Transverse colon (tissue), 4 donors: ENCODE measurements at regions not wholly inside any gene's neighbourhood (a gene's known extent, or its start where the extent isn't known, plus 50 kb on each side); places are given as distances from the start of the nearest gene placed in this dataset.
"Not testable (repeated sequence)": the region's sequence is repeated elsewhere in the genome, so short reads cannot be mapped to it uniquely, and the experiment has no call there.

Experiments
- DNase-seq: peaks from one replicate; pipeline ENCODE4 v3.0.0-alpha.2; 2019
- H3K27ac ChIP-seq, 4 donors: fragments of 200-600 bp; sonication (generic); 2 replicates each; pipeline ENCODE4 v1.5.1; 2016 to 2018; ENCODE audit warnings: inconsistent platforms in 4 of 4
- H3K27me3 ChIP-seq: fragments of 200-600 bp; sonication (generic); 2 replicates; pipeline ENCODE4 v1.5.1; 2017; ENCODE audit warnings: inconsistent platforms
- H3K36me3 ChIP-seq, 4 donors: fragments of 200-600 bp; sonication (generic); 2 replicates each; pipeline ENCODE4 v1.5.1; 2017 to 2019; ENCODE audit warnings: inconsistent platforms in 4 of 4
- H3K4me1 ChIP-seq, 4 donors: fragments of 200-600 bp; sonication (generic); 2 replicates each; pipeline ENCODE4 v1.5.1; 2017 to 2020; ENCODE audit warnings: inconsistent platforms in 4 of 4
- H3K4me3 ChIP-seq, 4 donors: fragments of 200-600 bp; sonication (generic); 1 replicate in 1 of 4; 2 replicates in 3 of 4; pipeline versions ENCODE4 v1.5.1 to v1.6.1; 2017 to 2019; ENCODE audit warnings: inconsistent platforms in 4 of 4
- H3K9me3 ChIP-seq, 2 donors: fragments of 200-600 bp; sonication (generic); 2 replicates each; pipeline ENCODE4 v1.5.1; 2017 to 2019; ENCODE audit warnings: inconsistent platforms in 2 of 2
- CTCF ChIP-seq, 5 experiments: fragments of 200-600 bp in 3 of 5; fragments of 450-650 bp in 2 of 5; sonication (generic) in 3 of 5; IDR thresholded peaks; 1 replicate in 2 of 5; 2 replicates in 3 of 5; pipeline ENCODE4 v1.5.1; 2016 to 2017; ENCODE audit warnings: antibody characterized with exemption in 5 of 5, inconsistent platforms in 3 of 5, mild to moderate bottlenecking in 2 of 5, moderate library complexity in 1 of 5
- EP300 ChIP-seq: sonication (generic); formaldehyde crosslinking; IDR thresholded peaks from one replicate; pipeline ENCODE4 v1.6.1; 2017; ENCODE audit warnings: antibody characterized with exemption, low read depth
- POLR2A ChIP-seq: fragments of 450-650 bp; IDR thresholded peaks from one replicate; pipeline ENCODE4 v1.6.1; 2016; ENCODE audit warnings: antibody characterized with exemption, mild to moderate bottlenecking, moderate library complexity
- POLR2AphosphoS5 ChIP-seq, 3 donors: sonication (generic); formaldehyde crosslinking; IDR thresholded peaks; one replicate each; pipeline ENCODE4 v1.6.1; 2016; ENCODE audit warnings: antibody characterized with exemption in 3 of 3
- WGBS, 2 donors: methylation state at CpG; one replicate each; pipeline ENCODE4 v1.1.5; 2018; ENCODE audit warnings: low coverage in 1 of 2; 5-methylcytosine and 5-hydroxymethylcytosine counted together
- in situ Hi-C, 4 donors: fragments of 200-750 bp; cut with MboI; loops; one replicate each; pipeline versions ENCODE4 v1.15.0 to v1.15.1; 2017; ENCODE audit warnings: low sequenced_read_pairs in 3 of 4, low pct_ligation_motif_present in 1 of 4, low pct_unique_long_range_greater_than_20kb in 1 of 4
- intact Hi-C: fragments of 100-400 bp; cut with DNase I; formaldehyde crosslinking; loops from one replicate; pipeline ENCODE4 v1.15.1; 2023; ENCODE audit warnings: low total_unique reads

GRCh38 chr22:25497716-25498115 is 66.8 kb upstream of the GRK3 start:
- Histone ChIP-seq H3K4me1 (no peaks in the 10 kb centered on the region), H3K27ac (no peak overlapping the region), H3K27me3 (no peaks in the 10 kb centered on the region), H3K36me3 (no peaks in the 10 kb centered on the region), H3K9me3 (no peaks in the 10 kb centered on the region), H3K4me3 (no peak overlapping the region)
- no peak for DNase-seq
- in situ Hi-C loops = no loop called here
- TF ChIP-seq POLR2AphosphoS5 (IDR thresholded peaks at IDR 0.05) = no peak
- no peak for TF ChIP-seq EP300
- TF ChIP-seq POLR2A = no peak
- TF ChIP-seq CTCF (IDR thresholded peaks at IDR 0.05) = no peak
- intact Hi-C loops = no loop called here
- whole genome bisulfite sequencing, 2 donors = 60 to 93% methylated on average over 2 of the region's 2 CpGs

GRCh38 chr22:25500671-25501070 is 63.8 kb upstream of the GRK3 start:
- intact Hi-C loops, in situ Hi-C loops: not testable (repeated sequence)

GRCh38 chr22:25504017-25504416 is 60.5 kb upstream of the GRK3 start:
- 73% methylated on average over 1 of the region's 1 CpG; no CpG with 5 or more reads in 1 of the 2 donors for whole genome bisulfite sequencing, 2 donors
- H3K4me3 ChIP-seq, in situ Hi-C loops, H3K27me3 ChIP-seq, H3K9me3 ChIP-seq, DNase-seq, H3K36me3 ChIP-seq, H3K27ac ChIP-seq, H3K4me1 ChIP-seq, intact Hi-C loops: not testable (repeated sequence)

More at GRCh38 chr22:25500671-25501070, 63.8 kb upstream of the GRK3 start:
- not testable (repeated sequence) for H3K9me3 ChIP-seq, H3K4me3 ChIP-seq, H3K36me3 ChIP-seq, H3K27me3 ChIP-seq, H3K27ac ChIP-seq, H3K4me1 ChIP-seq, DNase-seq
- 79 to 99% methylated on average over 3 of the region's 3 CpGs for WGBS, 2 donors

GRCh38 chr22:25508161-25508560 is 56.3 kb upstream of the GRK3 start:
- Histone ChIP-seq H3K36me3 (no peaks in the 10 kb centered on the region), H3K4me1 (no peaks in the 10 kb centered on the region), H3K27me3 (no peaks in the 10 kb centered on the region), H3K27ac (no peak overlapping the region), H3K9me3 (no peaks in the 10 kb centered on the region), H3K4me3 (no peak overlapping the region)
- TF ChIP-seq POLR2AphosphoS5 (IDR thresholded peaks at IDR 0.05) = no peak
- no peak for TF ChIP-seq CTCF (IDR thresholded peaks at IDR 0.05)
- TF ChIP-seq EP300 = no peak
- no peak for TF ChIP-seq POLR2A
- DNase-seq = no peak
- intact Hi-C loops (no loop called here), in situ Hi-C loops (no loop called here)
- 95 to 100% methylated on average over 2 to 3 of the region's 3 CpGs for WGBS, 2 donors

GRCh38 chr22:25508761-25509321 is 55.6 kb upstream of the GRK3 start:
- H3K4me1 ChIP-seq = no peaks in the 10 kb centered on the region
- no peak for TF ChIP-seq CTCF (IDR thresholded peaks at IDR 0.05)
- no peak for TF ChIP-seq EP300
- TF ChIP-seq POLR2A = no peak
- TF ChIP-seq POLR2AphosphoS5 (IDR thresholded peaks at IDR 0.05) = no peak
- in situ Hi-C loops = no loop called here
- WGBS, 2 donors = 67 to 85% methylated on average over 1 to 5 of the region's 5 CpGs
- intact Hi-C loops = no loop called here
- H3K27ac ChIP-seq = peak overlapping the region in 1 of 4 donors; percentile 62
- H3K4me3 ChIP-seq = no peak overlapping the region
- no peaks in the 10 kb centered on the region for H3K27me3 ChIP-seq
- no peaks in the 10 kb centered on the region for H3K9me3 ChIP-seq
- no peak for DNase-seq
- H3K36me3 ChIP-seq = no peaks in the 10 kb centered on the region
